HepG2 (cell line): ENCODE measurements at regions not wholly inside any gene's neighbourhood (a gene's known extent, or its start where the extent isn't known, plus 50 kb on each side); places are given as distances from the start of the nearest gene placed in this dataset.

Source experiments
- ATAC-seq: fragments of 200-7000 bp; cut with Tn5 transposase; 3 replicates; pipeline ENCODE4 v1.9.1; 2020; ENCODE audit warnings: mild to moderate bottlenecking, moderate library complexity
- BruUV-seq: library from RNA; stranded (reverse); fragments of 400-500 nt; replicated peaks from 2 replicates; lab custom pipeline; 2021; lab: Mats Ljungman, UMichigan
- CTCF ChIA-PET: fragments of 300-600 bp; formaldehyde crosslinking; extraction: SDS; loops from one replicate; lab custom pipeline; 2021; ENCODE audit warnings: low total read pairs, inconsistent platforms, low intra/inter-chr PET ratio; lab: Yijun Ruan, JAX
- POLR2A ChIA-PET: fragments of 350-600 bp; sonication (Branson Sonifier 250); formaldehyde crosslinking; loops from one replicate; lab custom pipeline; 2020; ENCODE audit warnings: antibody characterized with exemption, inconsistent platforms; lab: Yijun Ruan, JAX
- DNase-seq: peaks from one replicate; pipeline ENCODE4 v3.0.0-alpha.2; 2015; ENCODE audit warnings: low spot score
- FAIRE-seq: peaks from 3 replicates; lab custom pipeline; 2011; peaks lifted over from hg19 to GRCh38; lab: Jason Lieb, UNC
- H2AFZ ChIP-seq: one replicate; pipeline ENCODE4 v1.6.1; 2011; ENCODE audit warnings: low read length, inconsistent platforms
- H3K27ac ChIP-seq: fragments of 300-600 bp; 3 replicates; pipeline ENCODE4 v1.8.0; 2011; ENCODE audit warnings: mixed run types, mild to moderate bottlenecking, mixed read lengths, low read length, inconsistent platforms; ENCODE audit not compliant: insufficient read depth; ENCODE audit errors: extremely low read length
- H3K27me3 ChIP-seq, 2 experiments: fragments of 200-600 bp in 1 of 2; 2 replicates in 1 of 2; 3 replicates in 1 of 2; pipeline versions ENCODE4 v1.6.0 to v1.8.0; 2011; ENCODE audit warnings: low read length in 2 of 2, mild to moderate bottlenecking in 2 of 2, moderate library complexity in 2 of 2, inconsistent platforms in 1 of 2; ENCODE audit not compliant: insufficient read depth in 2 of 2, control insufficient read depth in 1 of 2
- H3K36me3 ChIP-seq, 2 experiments: fragments of 200-600 bp in 1 of 2; replicated peaks in 1 of 2; 2 replicates in 1 of 2; 3 replicates in 1 of 2; pipeline versions ENCODE4 v1.5.1 to v1.8.0; 2011; ENCODE audit warnings: low read length in 2 of 2, inconsistent platforms in 1 of 2; ENCODE audit not compliant: insufficient read depth in 2 of 2, control insufficient read depth in 1 of 2
- H3K4me1 ChIP-seq: 2 replicates; pipeline ENCODE4 v1.5.1; 2012; ENCODE audit warnings: low read length, inconsistent platforms; ENCODE audit not compliant: insufficient read depth
- H3K4me2 ChIP-seq: 2 replicates; pipeline ENCODE4 v1.6.0; 2011; ENCODE audit warnings: low read depth, low read length, inconsistent platforms
- H3K4me3 ChIP-seq, 3 experiments: fragments of 200-600 bp in 1 of 3; sonication (generic), shearing (Covaris generic) in 1 of 3; replicated peaks in 1 of 3; 2 replicates each; pipeline ENCODE4 v1.5.1; 2011 to 2016; ENCODE audit warnings: low read length in 3 of 3, inconsistent platforms in 2 of 3, low read depth in 2 of 3, mild to moderate bottlenecking in 2 of 3, control low read depth in 1 of 3, mixed read lengths in 1 of 3; ENCODE audit not compliant: insufficient read depth in 1 of 3
- H3K79me2 ChIP-seq: one replicate; pipeline ENCODE4 v1.6.1; 2011; ENCODE audit warnings: low read length, inconsistent platforms; ENCODE audit not compliant: insufficient read depth
- H3K9ac ChIP-seq: 2 replicates; pipeline ENCODE4 v1.6.0; 2011; ENCODE audit warnings: mild to moderate bottlenecking, low read depth, low read length, inconsistent platforms; ENCODE audit not compliant: insufficient read depth
- H3K9me3 ChIP-seq: 2 replicates; pipeline ENCODE4 v1.5.1; 2012; ENCODE audit warnings: mild to moderate bottlenecking, low read length
- H4K20me1 ChIP-seq: 2 replicates; pipeline ENCODE4 v1.6.0; 2011; ENCODE audit warnings: inconsistent platforms, mild to moderate bottlenecking, low read length, moderate library complexity; ENCODE audit not compliant: insufficient read depth
- ARID2 ChIP-seq: sonication (generic); formaldehyde crosslinking; IDR thresholded peaks from 2 replicates; pipeline ENCODE4 v1.8.1; 2022; ENCODE audit warnings: mild to moderate bottlenecking, missing genetic modification reagents, borderline replicate concordance
- DMAP1 ChIP-seq: IDR thresholded peaks from 2 replicates; pipeline ENCODE4 v1.6.1; 2016
- DR1 ChIP-seq: sonication (generic); formaldehyde crosslinking; IDR thresholded peaks from 2 replicates; pipeline ENCODE4 v1.8.0; 2021; ENCODE audit warnings: mild to moderate bottlenecking, missing genetic modification reagents, inconsistent platforms
- FOXC1 ChIP-seq: sonication (generic); formaldehyde crosslinking; IDR thresholded peaks from 2 replicates; pipeline ENCODE4 v1.8.0; 2022; ENCODE audit warnings: mild to moderate bottlenecking, missing genetic modification reagents, borderline replicate concordance
- GMEB2 ChIP-seq: IDR thresholded peaks from 2 replicates; pipeline ENCODE4 v1.6.1; 2016; ENCODE audit warnings: missing biosample characterization, missing genetic modification reagents, low read depth
- GPN1 ChIP-seq: sonication (generic); formaldehyde crosslinking; IDR thresholded peaks from 2 replicates; pipeline ENCODE4 v1.5.1; 2020; ENCODE audit warnings: missing genetic modification reagents, borderline replicate concordance
- HOXA9 ChIP-seq: sonication (generic); formaldehyde crosslinking; IDR thresholded peaks from 2 replicates; pipeline ENCODE4 v1.8.1; 2022; ENCODE audit warnings: missing genetic modification reagents, mild to moderate bottlenecking, moderate library complexity, borderline replicate concordance
- MIER2 ChIP-seq: IDR thresholded peaks from 2 replicates; pipeline ENCODE4 v1.6.1; 2016; ENCODE audit warnings: missing biosample characterization, missing genetic modification reagents
- TEF ChIP-seq: sonication (generic); formaldehyde crosslinking; IDR thresholded peaks from 2 replicates; pipeline ENCODE4 v1.5.0; 2020; ENCODE audit warnings: missing genetic modification reagents
- ZBTB43 ChIP-seq: sonication (generic); formaldehyde crosslinking; conservative IDR thresholded peaks from 2 replicates; pipeline ENCODE4 v1.4.0; 2020; ENCODE audit warnings: missing genetic modification reagents
- ZNF605 ChIP-seq: sonication (generic); formaldehyde crosslinking; IDR thresholded peaks from 2 replicates; pipeline ENCODE4 v1.8.0; 2022; ENCODE audit warnings: mild to moderate bottlenecking, missing genetic modification reagents
- ZNF639 ChIP-seq: conservative IDR thresholded peaks from 2 replicates; pipeline ENCODE4 v1.6.1; 2018; ENCODE audit warnings: missing genetic modification reagents
- ZNF761 ChIP-seq: sonication (generic); formaldehyde crosslinking; conservative IDR thresholded peaks from 2 replicates; pipeline ENCODE4 v1.4.0; 2020; ENCODE audit warnings: mild to moderate bottlenecking, missing genetic modification reagents
- WGBS: methylation state at CpG from one replicate; pipeline ENCODE4 v1.1.6; 2017; ENCODE audit warnings: low lambda C conversion rate; 5-methylcytosine and 5-hydroxymethylcytosine counted together
- in situ Hi-C: cut with HindIII; loops from 2 replicates; pipeline ENCODE4 v1.10.0; 2017; ENCODE audit warnings: low pct_unique_long_range_greater_than_20kb; ENCODE audit not compliant: extremely low pct_ligation_motif_present
- intact Hi-C: fragments of 100-400 bp; cut with micrococcal nuclease; formaldehyde crosslinking; loops from one replicate; pipeline ENCODE4 v1.10.0; 2022; ENCODE audit not compliant: unreplicated experiment

- Histone ChIP-seq H3K4me3 (no peak overlapping the region), H3K27me3 (peaks cover under 1 to 28% of the 10 kb centered on the region in 2 experiments; a peak in 2 of 5 replicates), H3K9ac (no peak overlapping the region), H3K4me1 (peaks cover under 1% of the 10 kb centered on the region; the same call in 1 of the 2 replicates), H2AFZ (no peak overlapping the region), H3K79me2 (no peaks in the 10 kb centered on the region), H3K9me3 (no peaks in the 10 kb centered on the region), H3K36me3 (no peaks in the 10 kb centered on the region), H3K4me2 (no peak overlapping the region), H4K20me1 (no peaks in the 10 kb centered on the region), H3K27ac (no peak overlapping the region)
- BruUV-seq = no TSS peak
- ATAC-seq (no peak), DNase-seq (no peak), FAIRE-seq (no peak)
- ChIA-PET POLR2A (no interaction called here), CTCF (no interaction called here)
- intact Hi-C loops = no loop called here
- in situ Hi-C loops = no loop called here
- TF ChIP-seq ZBTB43 = no peak
- no peak for TF ChIP-seq ZNF605
- TF ChIP-seq ZNF761 (CRISPR knock-in tag) = no peak
- no peak for TF ChIP-seq MIER2
- TF ChIP-seq DR1 (CRISPR knock-in tag) = no peak
- no peak for TF ChIP-seq FOXC1 (CRISPR knock-in tag)
- TF ChIP-seq HOXA9 (CRISPR knock-in tag) = no peak
- no peak for TF ChIP-seq ZNF639 (CRISPR knock-in tag)
- no peak for TF ChIP-seq TEF (CRISPR knock-in tag)
- no peak for TF ChIP-seq GMEB2 (CRISPR knock-in tag)
- no peak for TF ChIP-seq DMAP1 (CRISPR knock-in tag)
- TF ChIP-seq ARID2 (CRISPR knock-in tag) = no peak
- TF ChIP-seq GPN1 (CRISPR knock-in tag) = no peak
- 45% methylated on average over 2 of the region's 2 CpGs for whole genome bisulfite sequencing
These were observed 67.4 kb upstream of the CLDN5 start for GRCh38 chr22:19591568-19591967.
